Uterus (tissue), 3 donors: ENCODE measurements at regions not wholly inside any gene's neighbourhood (a gene's known extent, or its start where the extent isn't known, plus 50 kb on each side); places are given as distances from the start of the nearest gene placed in this dataset.
A peak's percentile ranks its signal among the peaks of the same experiment; 100 is the strongest.
"Not testable (repeated sequence)": the region's sequence is repeated elsewhere in the genome, so short reads cannot be mapped to it uniquely, and the experiment has no call there.

Experiments used
- DNase-seq, 2 donors: peaks; one replicate each; pipeline ENCODE4 v3.0.0-alpha.2; 2019 to 2020
- H3K27ac ChIP-seq, 2 donors: fragments of 200-600 bp; sonication (generic); 1 replicate in 1 of 2; 2 replicates in 1 of 2; pipeline ENCODE4 v1.5.1; 2016 to 2018
- H3K27me3 ChIP-seq, 2 donors: fragments of 200-600 bp; sonication (generic); one replicate each; pipeline ENCODE4 v1.5.1; 2018 to 2019; ENCODE audit warnings: control low read depth in 1 of 2
- H3K36me3 ChIP-seq, 2 donors: fragments of 200-600 bp; sonication (generic); one replicate each; pipeline ENCODE4 v1.5.1; 2019; ENCODE audit warnings: control low read depth in 1 of 2
- H3K4me1 ChIP-seq, 2 donors: fragments of 200-600 bp; sonication (generic); one replicate each; pipeline ENCODE4 v1.5.1; 2018 to 2019; ENCODE audit warnings: control low read depth in 1 of 2
- H3K4me3 ChIP-seq, 2 donors: fragments of 200-600 bp; sonication (generic); 1 replicate in 1 of 2; 2 replicates in 1 of 2; pipeline ENCODE4 v1.5.1; 2018 to 2019; ENCODE audit warnings: mild to moderate bottlenecking in 1 of 2
- H3K9me3 ChIP-seq, 2 donors: fragments of 200-600 bp; sonication (generic); one replicate each; pipeline ENCODE4 v1.5.1; 2019; ENCODE audit warnings: control low read depth in 1 of 2
- POLR2A ChIP-seq, 2 donors: fragments of 450-650 bp; IDR thresholded peaks; one replicate each; pipeline ENCODE4 v1.6.1; 2016; ENCODE audit warnings: antibody characterized with exemption in 2 of 2, mild to moderate bottlenecking in 1 of 2, moderate library complexity in 1 of 2
- intact Hi-C: fragments of 100-400 bp; cut with DNase I; formaldehyde crosslinking; loops from one replicate; pipeline ENCODE4 v1.15.1; 2023; ENCODE audit warnings: low total_unique reads
- TF ChIP-seq, protein P1 (sequence below), 4 experiments: fragments of 200-600 bp in 2 of 4; fragments of 450-650 bp in 2 of 4; sonication (generic) in 2 of 4; IDR thresholded peaks; one replicate each; pipeline ENCODE4 v1.5.1; 2016 to 2019; ENCODE audit warnings: antibody characterized with exemption in 4 of 4, mild to moderate bottlenecking in 2 of 4, moderate library complexity in 1 of 4
- donor health status: DM: yes; HTN: yes; CAD: no.

DNA sequence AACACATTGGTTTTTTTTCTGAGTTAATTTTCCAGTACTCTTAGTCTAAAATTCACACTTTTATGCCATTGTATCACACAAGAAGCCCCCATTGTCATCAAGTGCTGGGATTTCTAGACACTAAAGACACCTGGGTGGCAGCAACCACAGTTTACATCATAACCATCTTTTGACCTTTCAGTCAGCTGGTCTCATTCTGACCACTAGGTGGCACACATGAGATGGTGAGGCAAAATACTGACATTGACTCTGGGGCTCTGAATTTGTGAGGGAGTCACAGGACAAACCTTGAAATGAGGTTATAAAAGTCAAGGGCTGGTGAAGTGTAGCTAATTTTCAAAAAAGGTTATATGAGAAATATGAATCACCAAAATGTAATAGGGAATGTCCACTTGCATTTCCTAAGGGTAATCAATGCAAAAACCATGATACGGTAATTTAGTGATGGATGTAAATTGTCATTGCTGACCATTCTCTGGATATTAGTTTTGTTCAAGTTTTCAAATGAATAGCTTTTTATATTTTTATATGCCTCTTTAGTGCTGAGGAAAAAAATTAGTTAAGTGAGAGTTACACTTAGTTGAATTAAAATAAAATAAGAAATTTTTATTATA is 229.4 kb downstream of the DMAC1 start:
- Histone ChIP-seq H3K27me3 (no peaks in the 10 kb centered on the region), H3K4me3 (no peak overlapping the region), H3K9me3 (no peaks in the 10 kb centered on the region), H3K36me3 (no peaks in the 10 kb centered on the region), H3K27ac (no peak overlapping the region), H3K4me1 (no peaks in the 10 kb centered on the region)
- DNase-seq: peak in 1 of 2 donors; percentile 15
- intact Hi-C loops: no loop called here
- TF ChIP-seq, protein P1, sequence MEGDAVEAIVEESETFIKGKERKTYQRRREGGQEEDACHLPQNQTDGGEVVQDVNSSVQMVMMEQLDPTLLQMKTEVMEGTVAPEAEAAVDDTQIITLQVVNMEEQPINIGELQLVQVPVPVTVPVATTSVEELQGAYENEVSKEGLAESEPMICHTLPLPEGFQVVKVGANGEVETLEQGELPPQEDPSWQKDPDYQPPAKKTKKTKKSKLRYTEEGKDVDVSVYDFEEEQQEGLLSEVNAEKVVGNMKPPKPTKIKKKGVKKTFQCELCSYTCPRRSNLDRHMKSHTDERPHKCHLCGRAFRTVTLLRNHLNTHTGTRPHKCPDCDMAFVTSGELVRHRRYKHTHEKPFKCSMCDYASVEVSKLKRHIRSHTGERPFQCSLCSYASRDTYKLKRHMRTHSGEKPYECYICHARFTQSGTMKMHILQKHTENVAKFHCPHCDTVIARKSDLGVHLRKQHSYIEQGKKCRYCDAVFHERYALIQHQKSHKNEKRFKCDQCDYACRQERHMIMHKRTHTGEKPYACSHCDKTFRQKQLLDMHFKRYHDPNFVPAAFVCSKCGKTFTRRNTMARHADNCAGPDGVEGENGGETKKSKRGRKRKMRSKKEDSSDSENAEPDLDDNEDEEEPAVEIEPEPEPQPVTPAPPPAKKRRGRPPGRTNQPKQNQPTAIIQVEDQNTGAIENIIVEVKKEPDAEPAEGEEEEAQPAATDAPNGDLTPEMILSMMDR (IDR thresholded peaks at IDR 0.05): peak; percentile 30 to 48 (median 38)
- TF ChIP-seq POLR2A (IDR thresholded peaks at IDR 0.05): no peak

DNA sequence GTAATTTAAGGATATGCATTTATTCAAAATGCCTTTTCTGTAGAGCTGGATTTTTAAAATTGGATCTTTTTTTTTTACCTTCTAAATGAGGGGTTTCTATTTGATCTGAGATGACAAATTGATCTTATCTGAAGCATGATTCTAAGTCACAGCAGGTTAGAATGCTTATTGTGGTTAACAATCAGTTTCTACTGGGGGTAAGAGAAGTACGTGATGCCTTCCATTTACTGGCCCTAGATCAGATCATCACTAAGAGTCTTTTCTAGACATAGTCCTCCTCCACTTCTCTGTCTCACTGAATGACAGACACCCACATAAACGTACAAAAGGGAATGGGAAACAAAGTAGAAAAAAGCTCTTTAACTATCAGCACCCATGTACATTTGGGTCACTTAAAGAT is 231.9 kb downstream of the DMAC1 start:
- no peak for TF ChIP-seq POLR2A (IDR thresholded peaks at IDR 0.05)
- TF ChIP-seq, protein P1 (IDR thresholded peaks at IDR 0.05): no peak
- intact Hi-C loops: no loop called here
- H3K9me3 ChIP-seq: no peaks in the 10 kb centered on the region

DNA sequence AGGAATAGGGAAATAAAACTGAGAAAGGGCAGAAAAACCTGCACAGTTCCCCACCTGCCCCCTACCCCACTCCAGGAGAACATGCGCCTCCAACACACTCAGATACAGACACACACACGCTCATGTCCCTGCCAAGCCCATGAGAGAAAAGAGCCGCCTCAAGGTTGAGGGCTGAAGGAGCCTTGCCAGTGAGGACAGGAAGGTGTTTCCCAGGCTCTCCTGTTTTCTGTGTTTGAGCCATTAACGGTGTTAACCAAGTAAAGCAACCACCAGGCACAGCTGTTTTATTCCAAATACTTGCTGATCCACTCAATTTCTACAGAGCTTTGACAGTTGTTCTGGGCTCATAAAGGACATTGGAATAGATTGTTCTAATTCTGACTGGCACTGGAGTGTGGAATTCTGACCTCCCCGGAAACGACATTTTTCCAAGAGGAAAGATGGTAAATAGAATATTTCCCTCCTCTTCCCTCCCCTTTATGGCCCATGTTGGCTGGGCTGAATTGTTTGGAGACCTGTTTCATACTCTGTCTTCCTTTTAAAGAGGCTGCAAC is 238.0 kb downstream of the DMAC1 start:
- Histone ChIP-seq H3K9me3 (no peaks in the 10 kb centered on the region), H3K36me3 (no peaks in the 10 kb centered on the region), H3K27ac (no peak overlapping the region), H3K4me1 (no peaks in the 10 kb centered on the region), H3K4me3 (no peak overlapping the region), H3K27me3 (no peaks in the 10 kb centered on the region)
- DNase-seq: no peak
- intact Hi-C loops: no loop called here
- no peak for TF ChIP-seq POLR2A (IDR thresholded peaks at IDR 0.05)
- TF ChIP-seq, protein P1 (IDR thresholded peaks at IDR 0.05): no peak

More for the DNA sequence above, 231.9 kb downstream of the DMAC1 start:
- Histone ChIP-seq H3K36me3 (no peaks in the 10 kb centered on the region), H3K27ac (no peak overlapping the region), H3K4me1 (no peaks in the 10 kb centered on the region), H3K27me3 (no peaks in the 10 kb centered on the region), H3K4me3 (no peak overlapping the region)
- DNase-seq: no peak

DNA sequence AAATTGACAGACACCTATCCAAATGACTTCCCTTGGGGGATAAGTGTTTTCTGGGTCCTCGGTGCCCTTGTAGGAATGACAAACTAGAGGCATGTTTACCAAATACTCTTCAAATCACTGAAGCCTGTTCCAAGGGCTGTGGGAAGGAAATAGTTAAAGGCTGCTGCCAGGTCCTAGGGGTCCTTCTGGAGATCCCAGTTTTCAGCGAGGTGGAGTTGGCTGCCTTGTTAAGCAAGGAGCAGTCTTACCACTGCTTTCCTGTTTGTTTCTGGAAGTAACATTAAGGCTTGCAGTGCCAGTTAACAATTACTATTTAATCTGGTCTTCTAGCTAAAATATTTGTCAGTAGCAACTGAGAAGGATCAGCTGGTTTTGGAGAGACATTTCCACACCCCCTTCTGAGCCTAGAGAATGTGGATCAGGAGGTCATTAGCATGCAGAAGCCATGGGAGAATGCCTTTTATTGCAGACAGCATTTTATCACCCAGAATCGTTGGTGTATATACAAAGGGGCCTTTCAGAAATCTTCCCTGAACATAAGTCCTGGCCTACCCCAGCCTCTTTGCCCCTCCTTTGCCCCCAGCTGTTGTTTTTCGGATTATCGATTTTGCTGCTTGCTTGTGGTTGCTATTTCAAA is 238.8 kb downstream of the DMAC1 start:
- intact Hi-C loops: no loop called here
- Histone ChIP-seq H3K36me3 (no peaks in the 10 kb centered on the region), H3K4me1 (no peaks in the 10 kb centered on the region), H3K9me3 (no peaks in the 10 kb centered on the region), H3K27me3 (no peaks in the 10 kb centered on the region), H3K27ac (no peak overlapping the region), H3K4me3 (no peak overlapping the region)
- TF ChIP-seq POLR2A (IDR thresholded peaks at IDR 0.05): no peak
- no peak for DNase-seq

DNA sequence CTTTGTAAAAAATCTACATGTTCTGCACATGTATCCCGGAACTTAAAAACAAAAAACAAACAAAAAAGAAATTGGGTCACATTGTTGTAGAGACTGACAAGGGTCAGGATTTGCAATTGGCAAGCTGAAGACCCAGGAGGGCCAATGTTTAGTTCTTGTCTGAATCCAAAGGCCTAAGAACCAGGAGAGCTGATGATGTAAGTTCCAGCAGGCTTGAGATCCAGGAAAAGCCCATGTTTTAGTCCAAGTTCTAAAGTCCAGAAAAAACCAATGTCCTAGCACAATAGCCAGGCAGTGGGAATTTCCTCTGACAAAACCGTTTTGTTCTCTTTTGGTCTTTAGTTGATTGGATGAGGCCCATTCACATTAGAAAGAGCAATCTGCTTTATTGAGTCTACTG is 244.9 kb downstream of the DMAC1 start:
- Histone ChIP-seq H3K27me3 (no peaks in the 10 kb centered on the region), H3K36me3 (no peaks in the 10 kb centered on the region)

DNA sequence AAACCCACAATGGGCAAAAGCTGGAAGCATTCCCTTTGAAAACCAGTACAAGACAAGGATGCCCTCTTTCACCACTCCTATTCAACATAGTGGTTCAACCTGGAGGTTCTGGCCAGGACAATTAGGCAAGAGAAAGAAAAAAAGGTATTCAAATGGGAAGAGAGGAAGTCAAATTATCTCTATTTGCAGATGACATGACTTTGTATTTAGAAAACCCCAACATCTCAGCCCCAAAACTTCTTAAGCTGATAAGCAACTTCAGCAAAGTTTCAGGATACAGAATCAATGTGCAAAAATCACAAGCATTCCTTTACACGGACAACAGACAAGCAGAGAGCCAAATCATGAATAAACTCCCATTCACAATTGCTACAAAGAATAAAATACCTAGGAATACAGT is 246.9 kb downstream of the DMAC1 start:
- H3K9me3 ChIP-seq, H3K27ac ChIP-seq, H3K4me1 ChIP-seq, H3K27me3 ChIP-seq, DNase-seq, H3K36me3 ChIP-seq, intact Hi-C loops, H3K4me3 ChIP-seq: not testable (repeated sequence)

More for the DNA sequence above, 244.9 kb downstream of the DMAC1 start:
- intact Hi-C loops: no loop called here
- DNase-seq: no peak
- no peak for TF ChIP-seq POLR2A (IDR thresholded peaks at IDR 0.05)
- Histone ChIP-seq H3K4me3 (no peak overlapping the region), H3K4me1 (no peaks in the 10 kb centered on the region), H3K27ac (no peak overlapping the region), H3K9me3 (no peaks in the 10 kb centered on the region)
